ENCODE measurements at regions not wholly inside any gene's neighbourhood (a gene's known extent, or its start where the extent isn't known, plus 50 kb on each side); places are given as distances from the start of the nearest gene placed in this dataset.

DNA sequence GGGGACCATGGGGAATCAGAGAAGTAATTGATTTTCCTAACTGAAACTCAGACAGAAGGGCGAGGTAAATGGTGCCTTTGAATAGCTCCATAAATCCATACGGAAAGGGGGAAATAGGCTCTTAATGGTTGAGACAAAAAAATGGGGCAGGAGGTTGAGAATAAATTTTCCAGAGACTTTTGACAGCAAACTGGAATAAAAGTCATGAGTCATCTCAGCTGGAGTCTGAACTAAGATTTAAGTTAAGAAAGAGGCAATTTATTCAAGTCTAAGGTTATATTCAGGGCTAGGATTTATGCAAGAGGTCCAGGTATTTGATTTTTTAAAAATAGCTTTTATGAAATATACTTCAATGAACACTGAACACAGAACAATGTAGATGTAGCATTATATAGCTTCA lies 238.7 kb upstream of the RORA start:
- H3K27ac ChIP-seq (ENCODE audit: low read depth, low read length), result no peak overlapping the region
- no peaks in the 10 kb centered on the region for H3K79me2 ChIP-seq (ENCODE audit: control insufficient read depth, insufficient read depth, low read length, unreplicated experiment)
- H2AFZ ChIP-seq (ENCODE audit: low read length, unreplicated experiment), result no peak overlapping the region
- no peaks in the 10 kb centered on the region for H3K27me3 ChIP-seq (ENCODE audit: insufficient read depth, low read length)
- H3K4me1 ChIP-seq (ENCODE audit: control insufficient read depth, insufficient read depth, low read length, unreplicated experiment), result no peaks in the 10 kb centered on the region
- no peak overlapping the region for H3K4me3 ChIP-seq (ENCODE audit: low read depth, low read length)
- H3K36me3 ChIP-seq (ENCODE audit: insufficient read depth, low read length), result no peaks in the 10 kb centered on the region

DNA sequence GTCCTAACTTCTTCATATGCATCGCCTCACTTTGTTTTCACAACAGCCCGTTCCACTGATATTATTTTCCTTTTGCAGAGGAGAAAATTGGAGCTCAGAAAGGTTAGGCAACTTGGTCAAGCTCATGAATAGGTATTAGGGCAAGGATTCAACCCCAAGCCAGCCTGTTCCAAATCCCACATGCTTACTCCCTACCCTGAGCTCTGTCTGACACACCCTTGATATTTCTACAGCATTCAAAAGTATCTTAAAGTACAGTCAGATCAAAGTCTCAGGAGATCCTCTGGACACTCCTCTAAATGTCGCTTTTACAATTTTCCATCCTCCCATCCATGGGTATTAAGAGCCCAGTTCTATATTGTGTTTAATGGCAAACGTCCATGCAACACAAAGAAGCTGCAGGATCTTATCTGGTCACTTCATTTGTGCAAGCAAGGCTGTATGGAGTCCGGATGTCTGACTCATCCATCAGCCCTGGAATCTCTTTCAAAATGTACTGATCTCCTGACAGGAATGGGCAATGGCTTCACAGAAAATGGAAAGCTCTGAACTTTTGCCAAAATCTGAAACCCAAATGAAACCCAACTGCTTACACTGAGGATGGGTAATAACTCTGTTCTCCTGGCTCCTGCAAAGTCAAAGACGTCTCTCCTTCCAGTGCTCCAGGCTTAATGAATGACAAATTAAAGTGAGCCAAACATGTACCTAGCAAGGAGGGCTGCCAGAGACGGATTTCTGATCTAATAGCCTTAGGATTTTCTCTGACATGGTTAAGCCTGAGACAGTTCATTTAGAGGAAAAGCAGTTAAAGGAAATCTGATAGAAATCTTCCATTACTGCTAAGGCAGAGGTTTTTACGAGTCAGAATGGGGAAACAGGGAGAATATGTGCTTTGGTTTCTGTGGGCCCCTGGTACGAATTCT lies 230.9 kb upstream of the RORA start:
- H3K4me3 ChIP-seq (ENCODE audit: low read depth, low read length), result no peak overlapping the region
- no peaks in the 10 kb centered on the region for H3K79me2 ChIP-seq (ENCODE audit: control insufficient read depth, insufficient read depth, low read length, unreplicated experiment)
- no peaks in the 10 kb centered on the region for H3K27me3 ChIP-seq (ENCODE audit: insufficient read depth, low read length)
- H3K36me3 ChIP-seq (ENCODE audit: insufficient read depth, low read length), result no peaks in the 10 kb centered on the region
- H2AFZ ChIP-seq (ENCODE audit: low read length, unreplicated experiment), result peak overlapping the region; percentile 53
- H3K4me1 ChIP-seq (ENCODE audit: control insufficient read depth, insufficient read depth, low read length, unreplicated experiment), result peaks cover 7% of the 10 kb centered on the region
- peak overlapping the region; percentile 41 for H3K27ac ChIP-seq (ENCODE audit: low read depth, low read length)

DNA sequence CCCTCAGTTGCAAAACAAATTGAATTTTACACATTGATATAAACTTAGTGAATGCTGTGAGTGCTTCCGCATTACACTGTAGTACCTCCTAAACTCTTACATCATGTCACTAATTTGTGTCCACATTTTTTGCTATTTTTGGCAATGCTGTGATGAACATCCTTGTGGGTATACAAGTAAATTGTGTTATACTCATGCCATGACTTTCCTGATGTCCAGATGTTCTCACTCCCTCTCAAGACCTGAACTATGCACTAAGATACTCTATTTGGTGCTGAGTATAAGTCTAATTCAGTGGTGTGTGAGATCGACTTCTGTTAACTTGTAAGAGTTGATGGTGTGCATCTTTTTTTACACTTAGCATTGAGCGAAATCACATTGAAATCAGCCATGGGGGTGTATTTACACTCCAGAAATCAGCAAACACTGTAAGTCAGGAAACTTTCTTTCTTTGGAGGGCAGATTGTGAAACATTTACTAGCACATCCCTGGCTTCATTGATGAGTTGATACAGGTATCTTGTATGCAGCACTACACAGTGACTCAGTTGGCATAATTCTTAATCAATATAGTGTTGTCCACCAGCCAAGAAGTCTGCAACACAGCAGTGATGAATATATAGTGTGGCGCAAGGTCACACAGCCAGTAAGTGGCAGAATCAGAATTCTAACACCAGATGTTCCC lies 228.1 kb upstream of the RORA start:
- Histone ChIP-seq H3K4me1 (ENCODE audit: control insufficient read depth, insufficient read depth, low read length, unreplicated experiment) (peaks cover 7% of the 10 kb centered on the region), H3K27me3 (ENCODE audit: insufficient read depth, low read length) (no peaks in the 10 kb centered on the region), H3K27ac (ENCODE audit: low read depth, low read length) (no peak overlapping the region), H3K79me2 (ENCODE audit: control insufficient read depth, insufficient read depth, low read length, unreplicated experiment) (no peaks in the 10 kb centered on the region), H3K36me3 (ENCODE audit: insufficient read depth, low read length) (no peaks in the 10 kb centered on the region), H3K4me3 (ENCODE audit: low read depth, low read length) (no peak overlapping the region), H2AFZ (ENCODE audit: low read length, unreplicated experiment) (no peak overlapping the region)

DNA sequence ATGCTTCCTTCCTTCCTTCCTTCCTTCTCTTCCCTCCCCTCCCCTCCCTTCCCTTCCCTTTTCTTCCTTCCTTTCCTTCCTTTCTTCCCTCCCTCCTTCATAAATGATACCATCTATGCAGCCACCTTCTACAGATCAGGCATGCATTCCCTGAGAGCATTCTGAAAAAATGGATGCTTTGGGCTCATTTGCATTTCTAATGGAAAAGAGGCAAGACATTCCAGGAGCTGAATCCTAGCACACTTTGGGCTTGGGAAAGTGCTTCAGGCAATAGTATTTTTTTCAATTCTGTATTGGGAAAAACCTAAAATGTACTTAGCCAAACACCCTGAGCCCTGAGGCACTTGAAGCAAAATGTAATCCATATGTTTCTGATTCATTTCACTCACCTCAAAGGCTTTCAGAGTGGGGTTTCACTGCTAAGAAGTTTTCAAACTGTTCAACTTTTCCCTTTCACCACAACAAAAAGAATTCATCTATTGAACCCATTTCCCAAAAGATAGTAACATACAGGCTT lies 220.1 kb upstream of the RORA start:
- Histone ChIP-seq H3K27ac (ENCODE audit: low read depth, low read length) (no peak overlapping the region), H2AFZ (ENCODE audit: low read length, unreplicated experiment) (no peak overlapping the region), H3K36me3 (ENCODE audit: insufficient read depth, low read length) (no peaks in the 10 kb centered on the region), H3K27me3 (ENCODE audit: insufficient read depth, low read length) (no peaks in the 10 kb centered on the region; the same call in 1 of the 2 replicates), H3K4me1 (ENCODE audit: control insufficient read depth, insufficient read depth, low read length, unreplicated experiment) (no peaks in the 10 kb centered on the region), H3K79me2 (ENCODE audit: control insufficient read depth, insufficient read depth, low read length, unreplicated experiment) (no peaks in the 10 kb centered on the region), H3K4me3 (ENCODE audit: low read depth, low read length) (no peak overlapping the region)

DNA sequence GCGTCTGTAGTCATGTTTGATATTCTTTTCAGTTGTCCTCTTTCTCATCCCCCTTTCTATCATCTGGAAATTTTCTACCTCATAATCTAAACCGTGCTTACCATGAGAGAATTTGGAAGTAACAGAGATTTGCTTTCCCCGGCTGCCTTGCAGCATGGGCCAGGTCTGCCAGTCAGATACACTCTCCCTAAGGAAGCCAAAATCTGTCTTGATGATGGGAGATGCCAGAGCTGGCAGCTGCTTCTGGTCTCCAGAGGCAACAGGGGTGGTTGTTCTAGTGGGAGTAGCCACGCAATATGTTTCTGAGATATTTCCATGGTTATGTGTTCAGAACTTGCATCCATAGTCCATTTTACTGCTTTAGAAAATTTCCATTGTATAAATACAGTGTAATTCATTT lies 218.9 kb upstream of the RORA start:
- Histone ChIP-seq H3K27me3 (ENCODE audit: insufficient read depth, low read length) (no peaks in the 10 kb centered on the region; the same call in 1 of the 2 replicates), H3K79me2 (ENCODE audit: control insufficient read depth, insufficient read depth, low read length, unreplicated experiment) (no peaks in the 10 kb centered on the region), H3K4me1 (ENCODE audit: control insufficient read depth, insufficient read depth, low read length, unreplicated experiment) (no peaks in the 10 kb centered on the region), H3K4me3 (ENCODE audit: low read depth, low read length) (no peak overlapping the region), H3K27ac (ENCODE audit: low read depth, low read length) (no peak overlapping the region), H3K36me3 (ENCODE audit: insufficient read depth, low read length) (no peaks in the 10 kb centered on the region), H2AFZ (ENCODE audit: low read length, unreplicated experiment) (no peak overlapping the region)

DNA sequence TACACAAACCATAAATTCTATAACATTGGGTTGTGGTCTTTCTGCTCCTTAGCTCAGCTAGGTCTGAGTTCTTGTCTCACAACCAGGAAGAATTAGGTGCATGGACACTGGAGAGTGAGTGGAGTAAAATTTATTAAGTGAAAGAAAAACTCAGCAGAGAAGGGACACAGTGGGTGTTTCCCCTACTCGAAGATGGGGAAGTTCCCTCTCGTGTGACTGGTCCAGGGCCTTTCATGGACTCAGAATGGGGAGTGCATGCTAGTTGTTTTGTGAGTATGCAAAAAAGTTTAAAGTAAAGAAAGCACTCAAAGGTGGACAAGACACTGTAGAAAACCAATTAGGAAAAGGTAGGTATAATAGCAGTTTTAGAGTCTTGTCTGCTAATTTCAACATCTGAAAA lies 215.5 kb upstream of the RORA start:
- H2AFZ ChIP-seq (ENCODE audit: low read length, unreplicated experiment), result no peak overlapping the region
- H3K4me3 ChIP-seq (ENCODE audit: low read depth, low read length), result no peak overlapping the region
- no peaks in the 10 kb centered on the region for H3K36me3 ChIP-seq (ENCODE audit: insufficient read depth, low read length)
- no peaks in the 10 kb centered on the region; the same call in 1 of the 2 replicates for H3K27me3 ChIP-seq (ENCODE audit: insufficient read depth, low read length)
- H3K27ac ChIP-seq (ENCODE audit: low read depth, low read length), result no peak overlapping the region
- no peaks in the 10 kb centered on the region for H3K4me1 ChIP-seq (ENCODE audit: control insufficient read depth, insufficient read depth, low read length, unreplicated experiment)
- H3K79me2 ChIP-seq (ENCODE audit: control insufficient read depth, insufficient read depth, low read length, unreplicated experiment), result no peaks in the 10 kb centered on the region

DNA sequence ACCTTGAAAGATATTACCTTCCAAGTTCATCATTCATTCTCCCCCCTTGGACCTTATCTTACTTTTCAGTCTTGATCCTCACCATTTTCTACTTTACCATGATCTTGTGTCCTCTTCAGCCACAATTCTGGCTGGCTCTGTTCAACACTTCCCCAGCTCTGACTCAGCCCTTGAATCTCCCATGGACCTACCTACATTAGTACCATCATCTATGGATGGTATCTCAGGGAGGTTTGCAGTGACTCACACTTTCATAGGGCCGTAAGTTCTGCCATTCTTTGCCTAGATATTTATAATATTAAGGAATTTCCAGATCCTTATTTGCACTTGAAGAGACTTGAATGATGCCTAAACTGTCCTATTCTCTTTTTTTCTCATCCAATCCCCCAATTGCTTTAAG lies 213.7 kb upstream of the RORA start:
- Histone ChIP-seq H3K4me1 (ENCODE audit: control insufficient read depth, insufficient read depth, low read length, unreplicated experiment) (no peaks in the 10 kb centered on the region), H2AFZ (ENCODE audit: low read length, unreplicated experiment) (no peak overlapping the region), H3K27ac (ENCODE audit: low read depth, low read length) (no peak overlapping the region), H3K36me3 (ENCODE audit: insufficient read depth, low read length) (no peaks in the 10 kb centered on the region), H3K79me2 (ENCODE audit: control insufficient read depth, insufficient read depth, low read length, unreplicated experiment) (no peaks in the 10 kb centered on the region), H3K4me3 (ENCODE audit: low read depth, low read length) (no peak overlapping the region), H3K27me3 (ENCODE audit: insufficient read depth, low read length) (no peaks in the 10 kb centered on the region; the same call in 1 of the 2 replicates)

DNA sequence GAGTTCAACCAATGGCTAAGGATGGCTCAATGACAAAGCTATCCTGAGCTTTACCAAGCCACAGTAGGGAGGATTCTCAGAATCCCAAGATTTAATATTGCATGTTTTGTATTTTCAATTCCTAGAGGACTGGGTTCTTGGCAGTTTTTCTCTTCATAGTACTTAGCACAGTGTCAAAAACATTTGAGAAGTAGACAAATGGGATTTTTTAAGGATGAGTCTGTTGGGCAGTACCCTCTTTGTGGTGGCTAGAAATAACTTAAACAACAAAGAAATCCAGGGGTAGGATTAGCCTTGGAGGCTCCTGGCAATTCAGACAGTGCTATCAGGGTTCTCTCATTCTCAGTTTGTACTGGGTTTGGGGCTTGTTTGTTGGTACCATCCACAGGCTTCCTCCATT lies 212.8 kb upstream of the RORA start:
- Histone ChIP-seq H3K79me2 (ENCODE audit: control insufficient read depth, insufficient read depth, low read length, unreplicated experiment) (no peaks in the 10 kb centered on the region), H3K4me1 (ENCODE audit: control insufficient read depth, insufficient read depth, low read length, unreplicated experiment) (no peaks in the 10 kb centered on the region), H2AFZ (ENCODE audit: low read length, unreplicated experiment) (no peak overlapping the region), H3K4me3 (ENCODE audit: low read depth, low read length) (no peak overlapping the region), H3K27ac (ENCODE audit: low read depth, low read length) (no peak overlapping the region), H3K27me3 (ENCODE audit: insufficient read depth, low read length) (no peaks in the 10 kb centered on the region; the same call in 1 of the 2 replicates), H3K36me3 (ENCODE audit: insufficient read depth, low read length) (no peaks in the 10 kb centered on the region)

DNA sequence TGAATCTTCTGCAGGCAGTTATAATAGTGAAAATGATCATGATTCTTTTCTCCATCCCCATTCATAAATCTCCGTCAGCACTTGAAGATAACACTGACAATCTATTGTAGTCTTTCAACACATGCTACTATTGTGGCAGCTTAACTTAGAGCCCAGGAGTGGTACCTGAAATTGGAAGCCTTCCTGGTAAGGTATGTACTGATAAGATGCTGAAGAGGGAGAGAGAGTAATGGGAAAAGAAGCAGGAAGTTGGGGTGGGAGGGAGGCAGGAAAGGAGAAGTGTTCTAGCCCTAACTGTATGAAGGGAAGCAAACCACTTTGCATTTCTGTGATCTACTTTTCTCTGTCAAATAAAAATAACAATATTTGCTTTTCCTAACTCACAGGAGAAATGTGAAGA lies 197.4 kb upstream of the RORA start:
- Histone ChIP-seq H3K4me3 (ENCODE audit: low read depth, low read length) (no peak overlapping the region), H3K4me1 (ENCODE audit: control insufficient read depth, insufficient read depth, low read length, unreplicated experiment) (no peaks in the 10 kb centered on the region), H3K27me3 (ENCODE audit: insufficient read depth, low read length) (no peaks in the 10 kb centered on the region; the same call in 1 of the 2 replicates), H3K36me3 (ENCODE audit: insufficient read depth, low read length) (no peaks in the 10 kb centered on the region), H3K79me2 (ENCODE audit: control insufficient read depth, insufficient read depth, low read length, unreplicated experiment) (no peaks in the 10 kb centered on the region), H2AFZ (ENCODE audit: low read length, unreplicated experiment) (no peak overlapping the region), H3K27ac (ENCODE audit: low read depth, low read length) (no peak overlapping the region)

DNA sequence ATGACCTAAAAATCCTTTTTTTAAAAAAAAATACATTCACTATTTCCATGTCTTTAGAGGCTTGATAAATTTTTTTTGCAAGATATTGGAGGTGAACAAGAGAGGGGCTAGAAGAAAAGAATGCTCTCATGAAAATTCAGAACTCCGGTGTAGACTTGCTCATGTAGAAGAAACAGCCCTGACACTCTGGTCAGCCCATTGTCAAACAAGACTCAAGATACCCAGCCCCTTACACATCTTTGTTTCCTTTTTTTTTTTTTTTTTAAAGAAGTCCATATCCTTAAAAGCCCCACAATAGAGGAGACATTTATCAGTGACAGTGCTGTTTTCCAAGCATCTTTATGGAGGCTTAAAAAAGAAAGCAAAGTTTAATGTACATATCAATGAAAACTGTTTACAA lies 196.8 kb upstream of the RORA start:
- no peaks in the 10 kb centered on the region; the same call in 1 of the 2 replicates for H3K27me3 ChIP-seq (ENCODE audit: insufficient read depth, low read length)
- H3K4me1 ChIP-seq (ENCODE audit: control insufficient read depth, insufficient read depth, low read length, unreplicated experiment), result no peaks in the 10 kb centered on the region
- no peak overlapping the region for H2AFZ ChIP-seq (ENCODE audit: low read length, unreplicated experiment)
- no peak overlapping the region for H3K27ac ChIP-seq (ENCODE audit: low read depth, low read length)
- H3K79me2 ChIP-seq (ENCODE audit: control insufficient read depth, insufficient read depth, low read length, unreplicated experiment), result no peaks in the 10 kb centered on the region
- no peaks in the 10 kb centered on the region for H3K36me3 ChIP-seq (ENCODE audit: insufficient read depth, low read length)
- no peak overlapping the region for H3K4me3 ChIP-seq (ENCODE audit: low read depth, low read length)

Measured in ACC112 (cell line).